IPS-20b (cell line): ENCODE measurements at regions not wholly inside any gene's neighbourhood (a gene's known extent, or its start where the extent isn't known, plus 50 kb on each side); places are given as distances from the start of the nearest gene placed in this dataset.

Source experiments
- H3K27ac ChIP-seq: one replicate; pipeline ENCODE4 v1.5.1; 2013; ENCODE audit warnings: low read length
- H3K27me3 ChIP-seq: 2 replicates; pipeline ENCODE4 v1.6.1; 2013; ENCODE audit warnings: mild to moderate bottlenecking, low read length, inconsistent platforms; ENCODE audit not compliant: insufficient read depth
- H3K36me3 ChIP-seq: 2 replicates; pipeline ENCODE4 v1.6.1; 2013; ENCODE audit warnings: low read depth, mild to moderate bottlenecking, inconsistent platforms, low read length, moderate library complexity; ENCODE audit not compliant: insufficient read depth
- H3K4me1 ChIP-seq: 2 replicates; pipeline ENCODE4 v1.6.1; 2013; ENCODE audit warnings: mild to moderate bottlenecking, control low read depth, inconsistent platforms, low read length, moderate library complexity; ENCODE audit not compliant: insufficient read depth
- H3K4me3 ChIP-seq: 2 replicates; pipeline ENCODE4 v1.5.1; 2013; ENCODE audit warnings: mild to moderate bottlenecking, low read length, inconsistent platforms
- H3K9ac ChIP-seq: 2 replicates; pipeline ENCODE4 v1.6.1; 2013; ENCODE audit warnings: low read depth, mild to moderate bottlenecking, inconsistent platforms, low read length, moderate library complexity
- H3K9me3 ChIP-seq: 2 replicates; pipeline ENCODE4 v1.6.1; 2013; ENCODE audit warnings: mild to moderate bottlenecking, low read depth, low read length, inconsistent platforms; ENCODE audit not compliant: insufficient read depth

- no peaks in the 10 kb centered on the region for H3K9me3 ChIP-seq
- H3K4me1 ChIP-seq = peaks cover under 1% of the 10 kb centered on the region; the same call in 1 of the 2 replicates
- H3K4me3 ChIP-seq = no peak overlapping the region
- H3K27me3 ChIP-seq = no peaks in the 10 kb centered on the region
- no peak overlapping the region for H3K27ac ChIP-seq
- H3K9ac ChIP-seq = no peak overlapping the region
- no peaks in the 10 kb centered on the region for H3K36me3 ChIP-seq
These were observed 136.7 kb downstream of the FGF10 start for GRCh38 chr5:44252545-44252944.

- no peak overlapping the region for H3K4me3 ChIP-seq
- no peaks in the 10 kb centered on the region for H3K27me3 ChIP-seq
- no peaks in the 10 kb centered on the region; the same call in 1 of the 2 replicates for H3K9me3 ChIP-seq
- H3K9ac ChIP-seq = no peak overlapping the region
- H3K36me3 ChIP-seq = no peaks in the 10 kb centered on the region
- H3K4me1 ChIP-seq = no peaks in the 10 kb centered on the region
- H3K27ac ChIP-seq = no peak overlapping the region
These were observed 142.2 kb downstream of the FGF10 start for GRCh38 chr5:44246986-44247385.

- Histone ChIP-seq H3K9ac (no peak overlapping the region), H3K36me3 (no peaks in the 10 kb centered on the region), H3K27ac (no peak overlapping the region), H3K27me3 (no peaks in the 10 kb centered on the region), H3K4me1 (peaks cover 2% of the 10 kb centered on the region; the same call in 1 of the 2 replicates), H3K9me3 (no peaks in the 10 kb centered on the region; the same call in 1 of the 2 replicates), H3K4me3 (no peak overlapping the region)
These were observed 143.3 kb downstream of the FGF10 start for GRCh38 chr5:44245935-44246334.

- Histone ChIP-seq H3K36me3 (no peaks in the 10 kb centered on the region), H3K9ac (no peak overlapping the region)
These were observed 146.4 kb downstream of the FGF10 start for GRCh38 chr5:44242791-44243190.

GRCh38 chr5:44236040-44236439 lies 153.2 kb downstream of the FGF10 start:
- Histone ChIP-seq H3K27me3 (no peaks in the 10 kb centered on the region), H3K4me3 (no peak overlapping the region), H3K9me3 (no peaks in the 10 kb centered on the region), H3K9ac (no peak overlapping the region), H3K36me3 (no peaks in the 10 kb centered on the region), H3K4me1 (peaks cover 8% of the 10 kb centered on the region), H3K27ac (no peak overlapping the region)

More at GRCh38 chr5:44242791-44243190, 146.4 kb downstream of the FGF10 start:
- Histone ChIP-seq H3K9me3 (no peaks in the 10 kb centered on the region; the same call in 1 of the 2 replicates), H3K27ac (no peak overlapping the region), H3K4me3 (no peak overlapping the region), H3K4me1 (peaks cover 9% of the 10 kb centered on the region), H3K27me3 (no peaks in the 10 kb centered on the region)

GRCh38 chr5:44233691-44234090 lies 155.5 kb downstream of the FGF10 start:
- Histone ChIP-seq H3K4me1 (no peaks in the 10 kb centered on the region), H3K27me3 (no peaks in the 10 kb centered on the region), H3K36me3 (no peaks in the 10 kb centered on the region), H3K9ac (no peak overlapping the region), H3K9me3 (no peaks in the 10 kb centered on the region), H3K27ac (no peak overlapping the region), H3K4me3 (no peak overlapping the region)

GRCh38 chr5:44225231-44226160 lies 163.7 kb downstream of the FGF10 start:
- H3K27me3 ChIP-seq = no peaks in the 10 kb centered on the region
- no peak overlapping the region for H3K4me3 ChIP-seq
- H3K36me3 ChIP-seq = no peaks in the 10 kb centered on the region
- no peak overlapping the region for H3K27ac ChIP-seq
- no peak overlapping the region for H3K9ac ChIP-seq
- no peaks in the 10 kb centered on the region for H3K9me3 ChIP-seq
- H3K4me1 ChIP-seq = no peaks in the 10 kb centered on the region

- no peaks in the 10 kb centered on the region for H3K4me1 ChIP-seq
- peaks cover 12% of the 10 kb centered on the region for H3K9me3 ChIP-seq
- H3K9ac ChIP-seq = no peak overlapping the region
- H3K4me3 ChIP-seq = no peak overlapping the region
- H3K27me3 ChIP-seq = no peaks in the 10 kb centered on the region
- H3K27ac ChIP-seq = no peak overlapping the region
- H3K36me3 ChIP-seq = no peaks in the 10 kb centered on the region
These were observed 189.8 kb downstream of the FGF10 start for GRCh38 chr5:44199408-44199807.

- no peak overlapping the region for H3K4me3 ChIP-seq
- no peaks in the 10 kb centered on the region for H3K4me1 ChIP-seq
- H3K9ac ChIP-seq = no peak overlapping the region
- H3K9me3 ChIP-seq = no peaks in the 10 kb centered on the region
- H3K36me3 ChIP-seq = no peaks in the 10 kb centered on the region
- no peak overlapping the region for H3K27ac ChIP-seq
- H3K27me3 ChIP-seq = no peaks in the 10 kb centered on the region
These were observed 200.0 kb downstream of the FGF10 start for GRCh38 chr5:44189255-44189654.

- Histone ChIP-seq H3K9me3 (no peaks in the 10 kb centered on the region), H3K36me3 (no peaks in the 10 kb centered on the region), H3K4me1 (no peaks in the 10 kb centered on the region), H3K9ac (no peak overlapping the region), H3K27ac (no peak overlapping the region), H3K4me3 (no peak overlapping the region), H3K27me3 (no peaks in the 10 kb centered on the region)
These were observed 201.2 kb downstream of the FGF10 start for GRCh38 chr5:44187973-44188372.

- no peak overlapping the region for H3K9ac ChIP-seq
- H3K4me1 ChIP-seq = no peaks in the 10 kb centered on the region
- H3K36me3 ChIP-seq = no peaks in the 10 kb centered on the region
- no peaks in the 10 kb centered on the region for H3K27me3 ChIP-seq
- no peaks in the 10 kb centered on the region for H3K9me3 ChIP-seq
- H3K4me3 ChIP-seq = no peak overlapping the region
- no peak overlapping the region for H3K27ac ChIP-seq
These were observed 205.5 kb downstream of the FGF10 start for GRCh38 chr5:44183753-44184152.

GRCh38 chr5:44183312-44183711 lies 205.9 kb downstream of the FGF10 start:
- Histone ChIP-seq H3K9ac (no peak overlapping the region), H3K9me3 (no peaks in the 10 kb centered on the region), H3K27me3 (no peaks in the 10 kb centered on the region), H3K4me1 (no peaks in the 10 kb centered on the region), H3K4me3 (no peak overlapping the region), H3K36me3 (no peaks in the 10 kb centered on the region), H3K27ac (no peak overlapping the region)
